ENCODE measurements at regions not wholly inside any gene's neighbourhood (a gene's known extent, or its start where the extent isn't known, plus 50 kb on each side); places are given as distances from the start of the nearest gene placed in this dataset.

DNA sequence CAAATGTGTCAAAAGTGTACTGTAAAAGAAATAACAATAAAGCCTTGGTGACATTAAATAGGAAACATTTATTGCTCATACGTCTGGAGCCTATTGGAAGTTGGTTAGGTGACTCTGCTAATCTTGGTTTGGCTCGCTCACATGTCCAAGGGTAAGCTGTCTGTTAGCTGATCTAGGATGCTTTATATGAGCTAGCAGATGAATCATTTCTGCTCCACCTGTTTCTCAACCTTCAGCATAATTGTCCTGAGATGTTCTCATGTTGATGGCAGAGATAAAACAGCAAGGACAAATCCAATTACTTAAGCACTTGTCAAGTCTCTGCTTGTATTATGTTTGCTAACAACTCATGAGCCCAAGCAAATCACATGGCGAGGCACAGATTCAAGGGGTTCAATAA lies 56.0 kb upstream of the CD53 start:
- no peak for DNase-seq

DNA sequence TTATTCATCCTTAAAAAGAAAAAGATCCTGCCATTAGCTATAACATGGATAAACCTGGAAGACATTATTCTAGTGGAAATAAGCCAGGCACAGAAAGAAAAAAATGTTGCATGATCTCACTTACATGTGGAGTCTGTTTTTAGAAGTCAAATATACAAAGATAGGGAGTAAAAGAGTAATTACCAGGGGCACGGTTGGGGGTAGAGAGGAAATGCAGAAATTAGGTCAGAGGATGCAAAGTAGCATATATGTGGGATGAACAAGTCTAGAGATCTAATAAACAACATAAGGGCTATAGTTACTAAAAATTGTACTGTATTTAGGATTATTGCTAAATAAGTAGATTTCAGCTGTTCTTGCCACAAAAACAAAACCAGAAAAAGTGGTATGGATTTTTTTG lies 61.4 kb upstream of the CD53 start:
- DNase-seq = no peak

DNA sequence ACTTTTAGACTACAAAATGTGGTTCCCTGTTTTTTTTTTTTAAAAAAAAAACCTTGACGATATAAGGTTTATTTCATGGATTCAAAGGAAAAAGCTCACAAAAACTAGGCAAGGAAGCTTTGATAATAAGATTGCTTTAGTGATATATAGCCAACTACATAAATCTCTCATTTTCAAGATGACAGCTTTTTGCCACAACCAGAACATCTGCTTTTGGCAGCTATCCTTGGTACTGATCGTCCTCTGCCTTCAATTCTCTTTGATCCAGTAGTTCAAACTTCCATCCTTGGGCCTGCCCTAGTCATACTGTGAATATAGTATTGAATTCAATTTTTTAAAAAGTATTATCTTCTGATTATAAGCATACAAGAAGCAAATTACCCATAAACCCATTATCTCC lies 72.9 kb upstream of the CD53 start:
- DNase-seq = no peak

DNA sequence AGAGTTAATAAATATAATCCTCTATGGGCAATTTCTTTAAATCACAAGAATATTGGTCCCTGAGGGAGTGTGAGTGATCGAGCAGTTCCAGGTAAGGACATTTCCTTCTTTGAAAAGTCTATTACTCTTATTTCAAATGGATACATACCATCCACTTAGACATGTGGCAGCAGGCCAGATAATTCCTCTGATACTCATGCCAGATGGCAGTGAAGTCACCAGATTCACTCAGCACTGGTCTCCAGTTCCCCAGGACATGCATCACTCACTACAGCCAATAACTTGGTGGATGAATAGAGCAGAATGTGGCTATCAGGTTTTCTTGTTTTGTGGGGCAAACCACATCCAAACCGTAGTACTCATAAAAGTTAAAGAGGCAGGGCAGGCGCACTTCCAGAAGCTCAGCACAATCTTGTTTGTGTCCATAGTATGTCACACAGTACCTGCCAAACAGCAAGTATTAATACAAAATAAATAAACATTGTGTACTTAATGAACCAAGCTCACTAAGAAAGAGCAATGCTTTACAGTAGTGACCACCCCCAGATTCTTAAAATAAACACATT lies 74.2 kb upstream of the CD53 start:
- DNase-seq = no peak

DNA sequence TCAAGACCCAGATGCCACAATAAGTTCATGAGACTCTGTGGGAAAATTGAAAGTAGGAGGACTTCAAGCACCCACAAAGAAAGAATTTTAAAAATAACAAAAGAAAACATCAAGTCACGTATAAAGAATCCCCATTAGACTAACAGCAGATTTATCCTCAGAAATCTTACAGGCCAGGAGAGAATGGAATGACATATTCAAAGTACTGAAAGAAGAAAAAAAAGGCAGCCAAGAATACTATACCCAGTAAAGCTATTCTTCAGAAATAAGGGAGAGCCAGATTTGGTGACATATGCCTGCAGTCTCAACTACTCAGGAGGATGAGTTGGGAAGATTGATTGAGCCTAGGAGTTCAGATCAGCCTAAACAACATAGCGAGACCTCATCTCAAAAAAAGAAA lies 84.3 kb upstream of the CD53 start:
- DNase-seq = no peak

DNA sequence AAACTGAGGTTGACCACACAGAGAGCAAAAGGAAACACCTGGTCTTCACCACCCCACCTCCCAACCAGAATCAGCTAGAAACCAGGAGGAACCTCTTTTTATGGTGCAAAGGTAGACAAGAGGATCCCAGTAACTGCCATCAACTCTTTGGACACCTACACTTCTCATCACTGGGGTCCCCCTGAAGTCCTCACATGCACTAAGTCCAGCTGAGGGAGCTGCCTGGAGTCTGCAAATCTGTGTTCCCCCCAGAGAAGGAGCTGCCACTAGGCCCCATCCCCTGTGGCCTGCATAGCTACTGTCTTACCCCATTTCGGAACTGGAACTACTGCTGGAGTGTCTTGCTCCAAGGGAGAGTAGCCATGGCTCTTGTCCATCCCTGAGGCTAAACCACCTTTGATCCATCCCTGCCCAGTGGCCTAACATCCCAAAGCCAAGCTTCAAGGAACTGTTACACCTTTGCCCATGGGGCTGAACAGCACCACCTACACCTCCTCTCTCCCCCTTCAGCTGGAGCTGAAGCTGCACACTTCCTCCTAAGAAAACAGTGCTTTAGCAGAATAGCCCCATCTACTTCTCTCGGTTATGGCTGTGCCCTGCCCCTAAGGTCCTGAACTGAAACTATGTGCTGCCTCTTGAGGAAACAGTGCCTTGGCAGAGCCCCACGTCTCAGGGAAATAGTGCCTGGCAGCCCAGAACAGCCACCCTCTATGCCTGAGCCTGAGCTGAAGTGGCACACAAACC lies 85.4 kb upstream of the CD53 start:
- no peak for DNase-seq

DNA sequence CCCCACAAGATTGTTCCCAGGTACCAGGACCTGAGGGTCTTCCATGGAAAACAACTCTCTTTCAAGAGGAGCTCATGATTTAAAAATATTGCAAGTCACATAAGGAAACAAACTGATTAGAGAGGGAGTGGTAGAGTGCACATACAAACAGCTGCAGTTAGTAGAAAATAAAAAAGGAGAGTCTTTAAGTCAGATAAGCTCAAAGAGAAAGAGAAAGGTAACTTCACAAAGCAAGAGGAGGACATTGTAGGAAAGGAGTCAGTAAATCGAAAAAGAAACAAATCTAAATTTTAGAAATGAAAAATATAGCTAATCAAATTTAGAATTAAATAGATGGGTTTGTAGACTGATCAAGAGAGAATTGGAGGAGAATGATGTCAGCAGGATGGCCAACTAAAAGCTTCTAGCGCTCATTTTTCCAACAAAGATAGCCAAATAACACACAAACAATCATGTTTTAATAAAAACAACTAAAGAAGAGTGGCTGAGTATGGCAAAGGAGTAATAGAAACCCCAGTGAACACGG lies 86.1 kb upstream of the CD53 start:
- DNase-seq = no peak

DNA sequence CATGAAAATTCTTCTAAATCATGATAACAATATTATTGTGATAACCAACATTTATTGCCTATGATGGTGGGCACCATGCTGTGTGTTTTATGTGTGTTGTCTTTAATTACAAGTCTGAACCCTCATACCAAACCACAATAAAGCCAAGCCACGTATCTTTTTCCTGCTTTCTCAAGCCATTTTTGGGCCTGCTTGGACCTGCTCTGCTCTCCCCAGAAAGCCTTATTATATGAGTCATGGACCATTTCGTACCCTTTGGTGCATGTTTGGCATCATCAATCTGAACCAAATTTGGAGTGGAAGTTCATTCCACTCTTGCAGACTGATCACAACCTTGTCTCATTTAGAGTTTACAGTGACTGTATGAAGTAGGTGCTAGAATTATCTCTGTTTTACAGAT lies 87.3 kb upstream of the CD53 start:
- DNase-seq = no peak

DNA sequence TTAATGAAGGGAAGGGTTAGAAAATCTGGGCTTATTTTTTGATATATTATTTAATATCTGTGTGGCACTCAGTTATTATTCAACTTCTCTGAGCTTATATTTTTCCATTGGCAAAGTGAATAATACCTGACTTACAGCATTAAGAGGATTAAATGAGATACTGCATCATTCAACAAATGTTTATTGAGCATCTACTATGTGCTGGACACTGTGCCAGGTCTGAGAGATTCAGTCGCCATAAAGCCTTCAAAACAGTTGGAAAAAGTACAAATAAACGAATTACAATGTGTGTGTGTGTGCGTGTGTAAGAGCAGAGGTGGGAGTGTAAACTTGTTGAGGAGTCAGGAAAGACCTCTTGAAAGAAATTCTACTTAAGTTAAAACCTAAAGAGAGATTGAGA lies 87.9 kb upstream of the CD53 start:
- no peak for DNase-seq

DNA sequence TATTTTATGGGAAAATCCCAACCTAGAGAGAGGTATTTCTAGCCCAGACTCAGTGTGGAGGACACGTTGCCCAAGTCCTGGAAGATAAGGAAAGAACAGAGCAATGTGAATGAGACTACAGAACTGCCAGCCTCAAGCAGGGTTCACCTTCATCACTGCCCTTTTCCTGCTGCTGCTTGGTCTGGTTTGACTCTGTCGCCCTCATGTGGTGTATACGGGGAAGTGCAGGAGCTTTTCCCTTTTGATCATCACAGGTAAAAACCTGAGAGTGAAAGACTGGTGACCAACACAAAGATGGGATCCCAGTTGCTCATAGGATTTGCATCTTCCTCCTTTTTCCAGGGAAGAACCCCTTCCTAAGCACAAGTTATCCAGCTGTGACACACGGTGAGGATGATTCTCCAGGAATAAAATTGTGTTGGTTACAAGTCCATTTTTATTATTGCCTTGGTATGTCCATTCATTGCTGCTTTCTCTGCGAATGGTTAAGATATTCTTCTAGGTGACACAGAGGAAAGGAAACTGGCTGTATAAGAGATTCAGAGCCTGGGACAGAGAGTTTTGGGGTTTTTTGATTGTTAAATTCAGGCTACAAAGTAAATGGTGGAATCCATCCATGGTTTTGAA lies 89.5 kb upstream of the CD53 start:
- DNase-seq = peak; percentile 33

DNA sequence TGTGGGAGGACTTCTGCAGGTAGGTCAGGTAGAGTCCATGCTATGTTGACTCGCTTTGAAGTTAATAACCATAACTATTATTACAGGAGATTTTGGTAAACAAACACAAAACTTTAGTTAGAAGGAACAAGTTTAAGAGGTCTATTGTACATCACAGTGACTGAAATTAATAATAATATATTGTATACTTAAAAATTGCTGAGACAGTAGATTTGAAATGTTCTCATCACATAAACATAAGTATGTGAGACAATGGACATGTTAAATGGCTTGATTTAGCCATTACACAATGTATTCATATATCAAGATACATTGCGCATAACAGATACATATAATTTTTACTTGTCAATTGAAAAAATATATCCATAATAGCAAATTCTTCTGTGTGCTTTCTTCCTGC lies 91.4 kb upstream of the CD53 start:
- no peak for DNase-seq

DNA sequence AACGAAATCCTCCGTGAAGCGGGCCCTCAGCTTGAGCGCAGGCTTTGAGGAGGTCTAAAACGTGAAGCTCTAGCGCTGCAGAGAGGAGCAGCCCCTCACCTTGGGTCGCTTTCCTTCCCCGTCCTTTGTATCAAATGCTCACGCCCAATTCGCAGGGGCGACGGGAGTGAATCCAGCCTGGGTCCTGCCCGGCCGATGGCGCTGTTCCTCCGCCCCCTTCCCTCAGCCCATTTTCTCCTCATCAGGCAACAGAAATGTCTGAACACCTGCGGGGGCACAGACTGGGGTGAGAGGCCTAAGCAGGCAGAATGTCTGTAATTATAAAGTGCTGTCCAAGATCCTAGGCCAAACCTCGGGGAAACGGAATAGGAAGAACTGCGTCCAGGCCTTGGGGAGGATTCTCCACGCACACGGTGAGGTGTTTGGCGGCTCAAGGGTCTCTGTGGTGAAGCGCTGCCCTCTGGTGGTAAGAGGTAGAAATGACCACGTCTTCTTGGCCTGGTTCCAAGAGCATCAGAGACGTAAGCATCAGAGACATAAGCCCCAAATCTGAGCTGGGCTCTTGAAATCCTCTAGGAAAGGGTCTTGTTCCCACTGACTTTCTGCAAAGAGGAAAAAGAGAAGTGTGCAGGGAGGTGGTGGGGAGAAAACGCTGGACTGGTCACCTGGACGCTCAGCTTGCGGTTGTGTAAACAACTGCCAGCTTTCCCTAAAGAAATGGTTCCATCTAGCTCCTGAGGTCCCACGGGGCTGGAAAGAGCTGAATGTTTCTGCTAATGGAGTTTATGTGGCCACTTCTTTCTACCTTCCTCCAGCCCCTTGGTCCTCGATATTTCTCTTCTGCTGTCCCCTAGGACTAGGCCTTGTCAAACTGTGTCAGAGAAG lies 92.1 kb upstream of the CD53 start:
- peak; percentile 60 for DNase-seq

DNA sequence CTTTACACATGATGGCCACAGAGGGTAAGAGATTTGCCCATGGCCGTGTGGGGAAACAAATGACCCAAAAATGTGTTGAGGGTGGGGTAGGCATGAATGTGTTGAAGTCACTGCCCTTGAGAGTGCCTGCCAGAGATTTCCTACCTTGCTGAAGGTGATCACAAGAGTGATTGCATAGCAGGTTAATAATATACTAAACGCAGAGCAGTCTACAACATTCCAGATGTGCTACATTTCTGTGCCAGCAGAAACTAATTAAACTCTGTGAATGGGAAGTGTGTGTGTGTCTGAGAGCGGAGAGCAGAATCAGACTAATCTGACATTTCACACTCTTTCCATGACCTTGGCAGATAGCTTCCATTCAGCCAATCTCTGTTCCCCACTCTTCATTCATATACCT lies 93.3 kb upstream of the CD53 start:
- DNase-seq = no peak

DNA sequence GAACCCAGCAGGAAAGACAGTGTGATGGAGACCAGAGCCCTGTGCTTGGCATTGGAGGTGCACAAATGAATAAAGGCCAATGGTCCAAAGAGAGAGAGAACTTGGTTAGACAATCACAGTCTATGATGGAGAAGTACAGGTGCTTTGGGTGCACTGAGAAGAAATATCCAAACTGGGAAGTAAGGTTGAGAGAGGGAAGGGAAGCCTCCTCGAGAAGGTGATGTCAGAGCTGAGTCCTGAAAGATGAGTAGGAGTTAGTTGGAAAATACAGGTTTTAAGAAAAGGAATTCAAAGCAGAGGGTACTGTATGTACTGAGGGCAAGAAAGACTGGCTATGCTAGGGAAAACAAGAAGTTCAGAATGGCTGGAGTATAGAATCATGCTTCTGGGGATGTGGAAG lies 94.1 kb upstream of the CD53 start:
- DNase-seq = no peak

DNA sequence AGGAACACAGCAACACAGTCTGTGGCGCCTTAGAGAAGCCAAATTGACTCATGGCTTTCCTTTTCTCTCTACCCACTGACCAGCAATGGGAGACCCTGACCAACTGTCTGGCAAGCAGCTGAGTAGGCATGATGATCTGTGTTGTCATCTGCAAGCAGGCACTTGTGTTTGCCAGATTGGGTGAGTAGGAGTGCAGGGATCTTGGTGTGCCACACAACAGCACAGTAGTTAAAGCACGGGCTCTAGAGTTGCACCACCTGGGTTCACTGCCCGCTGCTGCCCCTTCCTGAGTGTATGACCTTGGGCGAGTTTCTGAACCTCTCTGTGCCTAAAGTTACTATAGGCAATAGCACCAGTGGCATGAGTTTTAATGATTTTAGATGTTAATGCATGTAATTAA lies 95.7 kb upstream of the CD53 start:
- DNase-seq = no peak

DNA sequence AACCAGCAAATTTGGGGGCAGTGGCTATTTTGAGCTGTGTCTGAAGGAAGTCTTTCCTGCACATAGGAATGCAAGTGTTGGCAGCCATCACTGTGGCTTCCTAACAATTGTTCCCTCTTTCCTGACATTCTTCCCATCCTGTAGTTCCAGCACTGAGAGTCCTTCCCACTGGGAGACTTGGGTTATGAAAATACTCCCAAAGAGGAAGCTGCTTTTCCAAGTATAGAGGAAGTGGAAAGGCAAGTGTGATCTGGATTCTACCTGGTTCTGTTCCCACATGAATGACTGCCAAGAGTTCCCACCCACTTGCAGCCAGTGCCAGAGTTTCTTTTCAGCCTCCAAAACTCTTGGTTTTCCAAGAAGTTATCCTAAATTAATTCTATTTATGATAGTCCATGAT lies 98.5 kb upstream of the CD53 start:
- DNase-seq = no peak

DNA sequence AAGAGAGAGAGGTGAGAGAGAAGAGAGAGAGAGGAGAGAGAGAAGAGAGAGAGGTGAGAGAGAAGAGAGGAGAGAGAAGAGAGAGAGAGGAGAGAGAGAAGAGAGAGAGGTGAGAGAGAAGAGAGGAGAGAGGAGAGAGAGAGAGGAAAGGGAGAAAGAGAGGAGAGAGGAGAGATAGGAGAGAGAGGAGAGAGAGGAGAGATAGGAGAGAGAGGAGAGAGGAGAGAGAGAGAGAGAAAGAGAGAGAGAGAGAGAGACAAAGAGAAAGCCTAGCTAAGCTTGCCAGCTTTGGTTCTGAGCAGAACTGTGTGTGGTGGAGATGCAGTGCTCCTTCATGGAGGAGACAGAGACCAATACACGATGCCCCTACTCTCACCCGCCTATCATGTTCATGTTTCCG lies 99.1 kb upstream of the KCNA3 start:
- no peak for DNase-seq

DNA sequence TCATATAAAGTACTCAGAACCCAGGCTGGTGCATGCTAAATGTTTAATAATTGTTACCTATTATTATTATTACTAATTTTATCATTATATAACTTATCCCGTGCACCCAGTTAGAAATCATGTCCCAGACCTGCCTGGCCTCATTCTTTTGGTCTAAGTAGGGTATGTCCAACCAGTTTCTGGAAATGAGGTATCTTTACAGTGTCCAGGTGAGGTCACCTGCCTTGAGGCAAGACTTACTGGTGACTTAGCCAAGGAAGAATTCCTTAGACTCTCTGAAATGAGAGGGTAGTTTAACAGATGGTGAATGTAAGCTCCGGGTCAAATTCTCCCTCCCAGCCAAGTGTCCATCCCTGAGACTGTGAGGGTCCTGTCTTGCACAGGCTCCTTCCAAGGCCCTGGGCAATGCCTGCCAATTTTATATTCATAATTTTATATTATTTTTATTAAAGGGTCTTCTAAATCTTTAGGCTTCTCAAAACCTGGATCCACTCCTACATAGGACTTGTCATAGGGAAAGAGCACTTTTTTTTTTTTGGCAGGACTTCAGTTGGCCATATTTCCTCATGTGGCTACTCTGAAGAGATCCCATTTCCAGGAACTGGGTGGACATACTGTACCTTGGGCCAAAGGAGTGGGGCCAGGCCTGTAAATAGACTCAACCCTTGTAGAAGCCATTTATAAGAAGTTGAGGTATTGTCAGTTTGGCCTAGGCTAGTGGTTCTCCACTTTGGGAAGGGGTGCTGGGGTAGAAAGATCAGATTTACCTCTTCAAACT lies 96.7 kb upstream of the KCNA3 start:
- DNase-seq = no peak

DNA sequence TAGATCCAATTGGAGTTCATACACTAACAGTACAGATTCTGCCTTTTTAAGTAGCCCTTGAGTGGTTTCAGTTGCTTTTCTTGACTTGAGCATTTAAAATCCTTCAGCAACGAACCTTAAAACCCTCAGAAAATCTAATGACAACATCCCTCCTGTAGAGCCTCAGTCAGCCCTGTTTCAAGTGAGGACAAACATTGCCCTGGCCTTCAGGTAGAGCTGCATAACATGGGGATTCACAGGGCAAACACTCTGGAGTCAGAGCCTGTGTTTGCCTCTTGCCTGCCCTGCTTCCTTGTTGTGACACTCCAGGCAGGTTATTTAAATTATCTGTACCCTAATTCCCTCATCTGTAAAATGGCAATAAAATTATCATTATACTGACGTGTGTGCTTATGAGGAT lies 96.1 kb upstream of the KCNA3 start:
- no peak for DNase-seq

DNA sequence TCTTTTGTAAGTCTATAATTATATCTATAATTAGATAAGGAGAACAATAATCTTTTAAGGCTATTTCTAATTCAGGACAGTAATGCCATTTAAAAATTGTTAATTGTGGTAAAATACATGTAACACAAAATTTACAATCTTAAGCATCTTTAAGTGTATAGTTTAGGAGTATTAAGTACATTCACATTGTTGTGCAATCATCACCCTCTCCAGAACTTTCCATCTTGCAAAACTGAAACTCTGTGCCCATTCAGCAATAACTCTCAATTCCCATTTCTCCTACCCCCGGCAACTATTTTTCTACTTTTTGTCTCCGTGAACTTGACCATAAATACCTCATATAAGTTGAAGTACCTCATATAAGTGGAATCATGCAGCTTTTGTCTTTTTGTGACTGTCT lies 93.9 kb upstream of the KCNA3 start:
- no peak for DNase-seq

DNA sequence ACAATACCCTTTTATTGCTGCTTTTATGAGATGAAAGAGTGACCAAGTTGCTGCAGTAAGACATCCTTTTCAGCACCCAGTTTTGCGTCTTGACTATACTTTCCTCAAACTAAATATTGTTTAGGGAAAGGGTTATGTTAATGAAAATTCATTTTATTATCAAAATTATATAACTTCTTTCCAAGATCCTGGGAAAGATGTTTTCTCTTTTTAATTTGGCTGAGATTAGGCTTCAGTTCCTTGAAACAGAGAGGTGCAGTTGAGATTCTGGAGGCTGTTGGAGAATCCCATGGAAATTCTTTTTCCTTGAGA lies 91.6 kb upstream of the KCNA3 start:
- DNase-seq = no peak

DNA sequence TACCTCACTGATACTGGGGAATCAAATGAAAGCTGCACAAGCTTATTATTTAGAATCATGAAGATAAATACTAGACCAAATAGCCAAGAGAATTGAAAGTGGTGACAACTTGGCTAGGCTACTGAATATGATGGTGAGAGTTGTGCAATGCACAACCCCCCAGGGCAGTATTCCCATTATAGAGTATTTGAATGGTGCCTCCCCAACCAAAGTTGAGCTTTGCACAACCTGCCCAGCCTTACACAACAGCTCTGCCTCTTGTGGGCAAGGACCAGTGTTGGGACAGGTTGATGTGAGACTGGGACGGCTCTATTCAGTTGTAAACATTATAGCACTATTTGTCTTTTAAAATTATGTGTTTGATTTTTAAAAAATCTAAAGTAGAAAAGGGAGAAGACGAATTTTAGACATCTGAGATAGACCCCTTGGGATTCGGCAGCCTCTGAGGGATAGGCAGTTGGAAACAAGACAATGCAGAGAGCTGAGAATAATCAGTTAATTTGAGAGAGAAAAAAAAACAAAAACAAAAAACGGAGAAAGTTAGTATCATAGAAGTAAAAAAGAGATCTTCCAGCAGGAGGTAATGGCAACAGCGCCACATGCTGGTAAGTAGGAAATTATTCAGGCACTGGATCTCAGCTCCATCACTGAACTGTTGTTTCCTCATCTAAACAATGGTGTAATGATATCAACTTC lies 91.0 kb upstream of the KCNA3 start:
- DNase-seq = peak; percentile 26

Measured in stimulated activated CD4-positive, alpha-beta T cell treated with anti-CD3 and anti-CD28 coated beads, Interleukin-12 subunit alpha, Interleukin-12 subunit beta, amount 100 ng/mL, for 4 hours (primary cell).